ENCODE measurements at regions not wholly inside any gene's neighbourhood (a gene's known extent, or its start where the extent isn't known, plus 50 kb on each side); places are given as distances from the start of the nearest gene placed in this dataset.

DNA sequence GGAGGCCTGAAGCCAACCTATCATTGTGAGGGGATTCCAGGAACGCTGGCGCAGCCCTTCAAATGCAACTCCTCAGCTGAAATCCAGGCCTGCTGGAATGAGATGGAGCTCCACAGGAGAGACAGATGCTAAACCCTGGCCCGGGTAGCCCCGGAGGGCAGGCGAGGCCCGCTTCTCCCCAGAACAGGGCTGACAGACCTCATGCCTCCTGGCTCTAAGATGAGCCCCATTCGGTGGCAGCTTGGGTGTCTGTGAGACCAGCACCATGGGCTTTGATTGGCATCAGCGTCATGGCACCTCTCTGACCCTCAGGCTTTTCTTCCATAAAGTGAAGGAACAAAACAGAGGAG lies 382.2 kb downstream of the BCL11B start:
- ChIA-PET POLR2A (no interaction called here), CTCF (no interaction called here)

GRCh38 chr14:98890556-98891340 lies 381.2 kb downstream of the BCL11B start:
- no peak overlapping the region for H3K27ac ChIP-seq (ENCODE audit: low read depth, low read length)
- H3K9me3 ChIP-seq (ENCODE audit: control insufficient read depth, insufficient read depth, low read length), result peaks cover 59% of the 10 kb centered on the region
- TF ChIP-seq, protein P1, sequence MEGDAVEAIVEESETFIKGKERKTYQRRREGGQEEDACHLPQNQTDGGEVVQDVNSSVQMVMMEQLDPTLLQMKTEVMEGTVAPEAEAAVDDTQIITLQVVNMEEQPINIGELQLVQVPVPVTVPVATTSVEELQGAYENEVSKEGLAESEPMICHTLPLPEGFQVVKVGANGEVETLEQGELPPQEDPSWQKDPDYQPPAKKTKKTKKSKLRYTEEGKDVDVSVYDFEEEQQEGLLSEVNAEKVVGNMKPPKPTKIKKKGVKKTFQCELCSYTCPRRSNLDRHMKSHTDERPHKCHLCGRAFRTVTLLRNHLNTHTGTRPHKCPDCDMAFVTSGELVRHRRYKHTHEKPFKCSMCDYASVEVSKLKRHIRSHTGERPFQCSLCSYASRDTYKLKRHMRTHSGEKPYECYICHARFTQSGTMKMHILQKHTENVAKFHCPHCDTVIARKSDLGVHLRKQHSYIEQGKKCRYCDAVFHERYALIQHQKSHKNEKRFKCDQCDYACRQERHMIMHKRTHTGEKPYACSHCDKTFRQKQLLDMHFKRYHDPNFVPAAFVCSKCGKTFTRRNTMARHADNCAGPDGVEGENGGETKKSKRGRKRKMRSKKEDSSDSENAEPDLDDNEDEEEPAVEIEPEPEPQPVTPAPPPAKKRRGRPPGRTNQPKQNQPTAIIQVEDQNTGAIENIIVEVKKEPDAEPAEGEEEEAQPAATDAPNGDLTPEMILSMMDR (IDR thresholded peaks at IDR 0.05; ENCODE audit: low read depth, low read length), result no peak
- DNase-seq (ENCODE audit: low read depth, low spot score), result no peak
- POLR2A ChIA-PET, result no interaction called here
- CTCF ChIA-PET, result no interaction called here
- no peaks in the 10 kb centered on the region for H3K27me3 ChIP-seq (ENCODE audit: control insufficient read depth, insufficient read depth, low read length)
- H3K4me3 ChIP-seq (ENCODE audit: low read depth, low read length), result no peak overlapping the region

More for the DNA sequence above, 382.2 kb downstream of the BCL11B start:
- Histone ChIP-seq H3K9me3 (ENCODE audit: control insufficient read depth, insufficient read depth, low read length) (peaks cover 64% of the 10 kb centered on the region), H3K4me3 (ENCODE audit: low read depth, low read length) (no peak overlapping the region), H3K27ac (ENCODE audit: low read depth, low read length) (no peak overlapping the region), H3K27me3 (ENCODE audit: control insufficient read depth, insufficient read depth, low read length) (no peaks in the 10 kb centered on the region)
- DNase-seq (ENCODE audit: low read depth, low spot score), result no peak
- TF ChIP-seq, protein P1 (IDR thresholded peaks at IDR 0.05; ENCODE audit: low read depth, low read length), result no peak

- ChIA-PET CTCF (no interaction called here), POLR2A (no interaction called here)
- TF ChIP-seq, protein P1 (IDR thresholded peaks at IDR 0.05; ENCODE audit: low read depth, low read length), result no peak
- Histone ChIP-seq H3K4me3 (ENCODE audit: low read depth, low read length) (no peak overlapping the region), H3K27me3 (ENCODE audit: control insufficient read depth, insufficient read depth, low read length) (no peaks in the 10 kb centered on the region), H3K9me3 (ENCODE audit: control insufficient read depth, insufficient read depth, low read length) (peaks cover 46% of the 10 kb centered on the region), H3K27ac (ENCODE audit: low read depth, low read length) (no peak overlapping the region)
- no peak for DNase-seq (ENCODE audit: low read depth, low spot score)
Observed at GRCh38 chr14:98893675-98894074, 378.3 kb downstream of the BCL11B start.

GRCh38 chr14:98894600-98894999 lies 377.4 kb downstream of the BCL11B start:
- ChIA-PET CTCF (no interaction called here), POLR2A (no interaction called here)
- Histone ChIP-seq H3K27me3 (ENCODE audit: control insufficient read depth, insufficient read depth, low read length) (no peaks in the 10 kb centered on the region), H3K27ac (ENCODE audit: low read depth, low read length) (no peak overlapping the region), H3K4me3 (ENCODE audit: low read depth, low read length) (no peak overlapping the region), H3K9me3 (ENCODE audit: control insufficient read depth, insufficient read depth, low read length) (peaks cover 49% of the 10 kb centered on the region)
- DNase-seq (ENCODE audit: low read depth, low spot score), result no peak
- TF ChIP-seq, protein P1 (IDR thresholded peaks at IDR 0.05; ENCODE audit: low read depth, low read length), result no peak

- peaks cover 55% of the 10 kb centered on the region for H3K9me3 ChIP-seq (ENCODE audit: control insufficient read depth, insufficient read depth, low read length)
- no peak overlapping the region for H3K27ac ChIP-seq (ENCODE audit: low read depth, low read length)
- CTCF ChIA-PET, result no interaction called here
- H3K4me3 ChIP-seq (ENCODE audit: low read depth, low read length), result no peak overlapping the region
- POLR2A ChIA-PET, result no interaction called here
- H3K27me3 ChIP-seq (ENCODE audit: control insufficient read depth, insufficient read depth, low read length), result no peaks in the 10 kb centered on the region
- TF ChIP-seq, protein P1 (IDR thresholded peaks at IDR 0.05; ENCODE audit: low read depth, low read length), result no peak
- DNase-seq (ENCODE audit: low read depth, low spot score), result no peak
Observed at GRCh38 chr14:98896449-98896848, 375.5 kb downstream of the BCL11B start.

Data from AG04450 (cell line).